NT2/D1 (cell line): ENCODE measurements at regions not wholly inside any gene's neighbourhood (a gene's known extent, or its start where the extent isn't known, plus 50 kb on each side); places are given as distances from the start of the nearest gene placed in this dataset.

Source experiments
- SUZ12 ChIP-seq: IDR thresholded peaks from 2 replicates; pipeline ENCODE4 v1.6.1; 2011; ENCODE audit not compliant: insufficient read length, insufficient read depth; ENCODE audit errors: extremely low read depth
- YY1 ChIP-seq: IDR thresholded peaks from 2 replicates; pipeline ENCODE4 v1.6.1; 2011; ENCODE audit not compliant: insufficient read length, insufficient read depth
- ZNF274 ChIP-seq: IDR thresholded peaks from 2 replicates; pipeline ENCODE4 v1.6.1; 2011; ENCODE audit warnings: mild to moderate bottlenecking, low read depth, low read length

DNA sequence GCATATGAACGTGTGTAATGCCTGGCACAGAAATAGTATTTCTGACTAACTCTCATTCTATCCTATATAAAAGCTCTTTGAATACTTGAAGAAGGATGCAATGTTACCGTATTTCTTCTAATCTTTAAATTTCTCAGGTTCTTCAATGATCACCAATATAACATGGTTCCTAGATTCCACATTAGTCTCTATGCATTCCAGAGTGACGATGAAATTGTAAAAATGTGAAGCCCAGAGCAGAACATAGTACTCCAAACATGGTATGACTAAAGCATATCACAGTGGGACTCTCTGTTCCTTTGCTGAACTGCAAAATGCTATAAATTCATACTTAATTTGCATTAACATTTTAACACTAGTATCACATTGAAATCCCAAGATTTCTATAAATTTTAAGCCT, 877.6 kb upstream of the CHORDC1 start:
- TF ChIP-seq ZNF274 (no peak), YY1 (no peak), SUZ12 (no peak)
